ENCODE measurements at regions not wholly inside any gene's neighbourhood (a gene's known extent, or its start where the extent isn't known, plus 50 kb on each side); places are given as distances from the start of the nearest gene placed in this dataset.

- no peak overlapping the region for H3K27ac ChIP-seq
- TF ChIP-seq CTCF (conservative IDR thresholded peaks at IDR 0.05) (no peak), ZFX (IDR thresholded peaks at IDR 0.05) (no peak)
Measured at GRCh38 chr11:15726221-15726746, 611.6 kb downstream of the INSC start.

- no peak for TF ChIP-seq CTCF (conservative IDR thresholded peaks at IDR 0.05)
- no peak for TF ChIP-seq ZFX (IDR thresholded peaks at IDR 0.05)
- H3K27ac ChIP-seq = no peak overlapping the region
Measured at GRCh38 chr11:15726893-15727519, 612.3 kb downstream of the INSC start.

GRCh38 chr11:15727520-15727914 lies 612.8 kb downstream of the INSC start:
- H3K27ac ChIP-seq = no peak overlapping the region
- TF ChIP-seq ZFX (IDR thresholded peaks at IDR 0.05) (no peak), CTCF (conservative IDR thresholded peaks at IDR 0.05) (no peak)

- TF ChIP-seq ZFX (IDR thresholded peaks at IDR 0.05) (no peak), CTCF (conservative IDR thresholded peaks at IDR 0.05) (no peak)
- no peak overlapping the region for H3K27ac ChIP-seq
Measured at GRCh38 chr11:15728207-15728606, 613.5 kb downstream of the INSC start.

GRCh38 chr11:15730263-15730994 lies 615.7 kb downstream of the INSC start:
- no peak overlapping the region for H3K27ac ChIP-seq
- TF ChIP-seq ZFX (IDR thresholded peaks at IDR 0.05) = no peak
- no peak for TF ChIP-seq CTCF (conservative IDR thresholded peaks at IDR 0.05)

- no peak for TF ChIP-seq ZFX (IDR thresholded peaks at IDR 0.05)
- no peak for TF ChIP-seq CTCF (conservative IDR thresholded peaks at IDR 0.05)
- H3K27ac ChIP-seq = no peak overlapping the region
Measured at GRCh38 chr11:15730995-15731385, 616.3 kb downstream of the INSC start.

- TF ChIP-seq CTCF (conservative IDR thresholded peaks at IDR 0.05) = no peak
- TF ChIP-seq ZFX (IDR thresholded peaks at IDR 0.05) = no peak
- H3K27ac ChIP-seq = no peak overlapping the region
Measured at GRCh38 chr11:15735706-15736105, 620.6 kb downstream of the SOX6 start.
